GM12891 (cell line): ENCODE measurements at regions not wholly inside any gene's neighbourhood (a gene's known extent, or its start where the extent isn't known, plus 50 kb on each side); places are given as distances from the start of the nearest gene placed in this dataset.

ENCODE experiments used
- POLR2A ChIP-seq: IDR thresholded peaks from 2 replicates; pipeline ENCODE4 v1.6.1; 2011; ENCODE audit warnings: low read depth, low read length, control low read depth
- TAF1 ChIP-seq: IDR thresholded peaks from 2 replicates; pipeline ENCODE4 v1.6.1; 2011; ENCODE audit warnings: low read depth, low read length, control low read depth

GRCh38 chr13:90951663-90952062 is 395.8 kb upstream of the MIR17HG start:
- TF ChIP-seq TAF1 (no peak), POLR2A (no peak)
